CD14-positive monocyte (primary cell): ENCODE measurements at regions not wholly inside any gene's neighbourhood (a gene's known extent, or its start where the extent isn't known, plus 50 kb on each side); places are given as distances from the start of the nearest gene placed in this dataset.

Experiments
- DNase-seq, 3 donors: peaks; one replicate each; pipeline ENCODE4 v3.0.0-alpha.2; 2011 to 2022
- H2AFZ ChIP-seq: 2 replicates; pipeline ENCODE4 v1.6.0; 2012; ENCODE audit warnings: mild to moderate bottlenecking, low read depth, low read length, inconsistent platforms; ENCODE audit not compliant: insufficient read depth, poor library complexity, severe bottlenecking
- H3K27ac ChIP-seq, 2 donors: 1 replicate in 1 of 2; 2 replicates in 1 of 2; pipeline ENCODE4 v1.5.1; 2012 to 2013; ENCODE audit warnings: low read length in 2 of 2, control low read depth in 1 of 2, inconsistent platforms in 1 of 2, low read depth in 1 of 2, mild to moderate bottlenecking in 1 of 2
- H3K27me3 ChIP-seq, 2 donors: one replicate each; pipeline versions ENCODE4 v1.6.0 to v1.6.1; 2011 to 2013; ENCODE audit warnings: low read length in 2 of 2; ENCODE audit not compliant: control insufficient read depth in 2 of 2, insufficient read depth in 2 of 2
- H3K36me3 ChIP-seq, 2 donors: replicated peaks in 1 of 2; 1 replicate in 1 of 2; 2 replicates in 1 of 2; pipeline versions ENCODE4 v1.5.1 to v1.6.1; 2012 to 2013; ENCODE audit warnings: low read length in 2 of 2, control low read depth in 1 of 2, inconsistent platforms in 1 of 2, mild to moderate bottlenecking in 1 of 2; ENCODE audit not compliant: insufficient read depth in 2 of 2, control insufficient read depth in 1 of 2
- H3K4me1 ChIP-seq, 2 donors: 1 replicate in 1 of 2; 2 replicates in 1 of 2; pipeline versions ENCODE4 v1.5.1 to v1.6.1; 2012 to 2013; ENCODE audit warnings: low read length in 2 of 2, control low read depth in 1 of 2, inconsistent platforms in 1 of 2, mild to moderate bottlenecking in 1 of 2, moderate library complexity in 1 of 2; ENCODE audit not compliant: insufficient read depth in 2 of 2, control insufficient read depth in 1 of 2
- H3K4me2 ChIP-seq: replicated peaks from 2 replicates; pipeline ENCODE3; 2012; ENCODE audit warnings: low read length, moderate library complexity, mild to moderate bottlenecking; ENCODE audit not compliant: poor library complexity, severe bottlenecking; ENCODE audit errors: extremely low read depth
- H3K4me3 ChIP-seq, 3 experiments: fragments of 200-600 bp in 1 of 3; sonication (generic) in 1 of 3; replicated peaks in 1 of 3; 1 replicate in 2 of 3; 2 replicates in 1 of 3; pipeline ENCODE4 v1.5.1; 2011 to 2013; ENCODE audit warnings: low read length in 3 of 3, mild to moderate bottlenecking in 3 of 3, control low read depth in 2 of 3, low read depth in 2 of 3, inconsistent platforms in 1 of 3, moderate library complexity in 1 of 3
- H3K79me2 ChIP-seq: 2 replicates; pipeline ENCODE4 v1.6.0; 2012; ENCODE audit warnings: mild to moderate bottlenecking, control low read depth, inconsistent platforms, low read length, moderate library complexity; ENCODE audit not compliant: insufficient read depth
- H3K9ac ChIP-seq: 2 replicates; pipeline ENCODE4 v1.6.0; 2017; ENCODE audit warnings: low read length, mild to moderate bottlenecking; ENCODE audit not compliant: insufficient read depth, poor library complexity, severe bottlenecking
- H3K9me3 ChIP-seq, 2 donors: replicated peaks in 1 of 2; 1 replicate in 1 of 2; 2 replicates in 1 of 2; pipeline versions ENCODE4 v1.5.1 to v1.6.1; 2012 to 2013; ENCODE audit warnings: low read length in 2 of 2, control low read depth in 1 of 2; ENCODE audit not compliant: control insufficient read depth in 1 of 2, insufficient read depth in 1 of 2
- H4K20me1 ChIP-seq: 2 replicates; pipeline ENCODE4 v1.6.0; 2012; ENCODE audit warnings: mild to moderate bottlenecking, low read length, control low read depth, moderate library complexity; ENCODE audit not compliant: insufficient read depth
- H3K27ac Mint-ChIP-seq, 7 donors: one replicate each; pipeline ENCODE4 v1.8.0; 2020; ENCODE audit warnings: mild to moderate bottlenecking in 7 of 7, mixed read lengths in 7 of 7, moderate library complexity in 6 of 7, inconsistent platforms in 2 of 7
- H3K27me3 Mint-ChIP-seq, 3 donors: one replicate each; pipeline ENCODE4 v1.8.0; 2021 to 2022; ENCODE audit warnings: low read depth in 3 of 3, mild to moderate bottlenecking in 3 of 3, mixed read lengths in 3 of 3, moderate library complexity in 3 of 3, inconsistent platforms in 1 of 3
- H3K36me3 Mint-ChIP-seq, 2 donors: one replicate each; pipeline ENCODE4 v1.8.0; 2020; ENCODE audit warnings: mixed read lengths in 2 of 2, inconsistent platforms in 1 of 2, mild to moderate bottlenecking in 1 of 2
- H3K4me1 Mint-ChIP-seq: one replicate; pipeline ENCODE4 v1.8.0; 2020; ENCODE audit warnings: mild to moderate bottlenecking, mixed read lengths
- H3K4me3 Mint-ChIP-seq, 2 donors: one replicate each; pipeline ENCODE4 v1.8.0; 2020; ENCODE audit warnings: mild to moderate bottlenecking in 2 of 2, mixed read lengths in 2 of 2, moderate library complexity in 1 of 2
- H3K9me3 Mint-ChIP-seq, 7 donors: one replicate each; pipeline ENCODE4 v1.8.0; 2020 to 2022; ENCODE audit warnings: mixed read lengths in 7 of 7, mild to moderate bottlenecking in 6 of 7, moderate library complexity in 6 of 7, inconsistent platforms in 2 of 7
- CTCF ChIP-seq: fragments of 200-600 bp; IDR thresholded peaks from one replicate; pipeline ENCODE4 v1.8.0; 2022; ENCODE audit warnings: antibody characterized with exemption, mild to moderate bottlenecking
- WGBS: methylation state at CpG from one replicate; pipeline ENCODE4 v1.1.5; 2013; ENCODE audit warnings: missing lambda C conversion rate; ENCODE audit not compliant: insufficient coverage; 5-methylcytosine and 5-hydroxymethylcytosine counted together
- intact Hi-C, 2 donors: fragments of 100-400 bp; cut with micrococcal nuclease; formaldehyde crosslinking; loops; one replicate each; pipeline versions ENCODE4 v1.15.0 to v1.15.1; 2023

- intact Hi-C loops = no loop called here
- Histone ChIP-seq H3K27me3 (no peaks in the 10 kb centered on the region), H4K20me1 (no peaks in the 10 kb centered on the region), H3K9me3 (peaks cover 23% of the 10 kb centered on the region in 2 donors), H3K27ac (no peak overlapping the region), H2AFZ (no peak overlapping the region), H3K4me2 (no peak overlapping the region), H3K4me1 (no peaks in the 10 kb centered on the region), H3K9ac (no peak overlapping the region), H3K79me2 (no peaks in the 10 kb centered on the region), H3K36me3 (no peaks in the 10 kb centered on the region), H3K4me3 (no peak overlapping the region)
- peaks cover 8 to 21% (median 15%) of the 10 kb centered on the region in 7 donors for H3K9me3 Mint-ChIP-seq
- no peaks in the 10 kb centered on the region for H3K36me3 Mint-ChIP-seq
- H3K4me3 Mint-ChIP-seq = no peak overlapping the region
- H3K27me3 Mint-ChIP-seq = peaks cover 0 to 1% (median 0%) of the 10 kb centered on the region in 3 donors
- no peak for TF ChIP-seq CTCF
- H3K27ac Mint-ChIP-seq = no peak overlapping the region
- no peaks in the 10 kb centered on the region for H3K4me1 Mint-ChIP-seq
- WGBS = 89% methylated on average over 18 of the region's 22 CpGs
- DNase-seq = no peak
Measured at GRCh38 chr4:188754372-188755002, 615.2 kb downstream of the TRIML1 start.

DNA sequence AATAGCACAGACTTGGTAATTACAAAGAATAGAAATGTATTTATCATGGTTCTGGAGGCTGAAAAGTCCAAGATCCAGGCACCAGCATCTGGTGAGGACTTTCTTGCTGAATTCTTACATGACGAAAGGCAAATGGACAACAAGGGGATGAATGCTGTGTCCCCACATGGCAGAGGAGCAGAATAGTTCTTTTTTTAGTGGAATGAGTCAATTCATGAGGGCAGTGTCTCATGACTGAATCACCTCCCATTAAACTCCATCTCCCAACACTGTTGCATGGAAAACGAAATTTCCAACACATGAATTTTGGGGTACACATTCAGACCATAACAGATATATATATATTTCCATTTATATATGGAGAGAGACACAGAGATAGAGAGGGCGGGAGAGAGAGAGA, 628.3 kb downstream of the TRIML1 start:
- no peak for DNase-seq
- no peaks in the 10 kb centered on the region for H3K4me1 Mint-ChIP-seq
- Histone ChIP-seq H4K20me1 (no peaks in the 10 kb centered on the region), H3K4me3 (no peak overlapping the region), H3K79me2 (no peaks in the 10 kb centered on the region), H3K4me1 (no peaks in the 10 kb centered on the region), H3K27me3 (no peaks in the 10 kb centered on the region), H2AFZ (no peak overlapping the region), H3K9me3 (peaks cover 6 to 14% of the 10 kb centered on the region in 2 donors), H3K27ac (no peak overlapping the region), H3K9ac (no peak overlapping the region), H3K36me3 (no peaks in the 10 kb centered on the region), H3K4me2 (no peak overlapping the region)
- H3K4me3 Mint-ChIP-seq = no peak overlapping the region
- peaks cover 0 to 2% (median 0%) of the 10 kb centered on the region in 3 donors for H3K27me3 Mint-ChIP-seq
- intact Hi-C loops = no loop called here
- TF ChIP-seq CTCF = no peak
- no CpG with 5 or more reads among the region's 3 CpGs for WGBS
- H3K9me3 Mint-ChIP-seq = peaks cover 0 to 9% (median 4%) of the 10 kb centered on the region in 7 donors
- H3K36me3 Mint-ChIP-seq = no peaks in the 10 kb centered on the region
- no peak overlapping the region for H3K27ac Mint-ChIP-seq
